ENCODE measurements at regions not wholly inside any gene's neighbourhood (a gene's known extent, or its start where the extent isn't known, plus 50 kb on each side); places are given as distances from the start of the nearest gene placed in this dataset.

- no peak for DNase-seq
These were observed 56.5 kb upstream of the BCAT1 start for GRCh38 chr12:25005376-25005775.

GRCh38 chr12:25004447-25004846 is 55.5 kb upstream of the BCAT1 start:
- no peak for DNase-seq

- DNase-seq = no peak
These were observed 52.4 kb upstream of the BCAT1 start for GRCh38 chr12:25001311-25001710.

Data from effector CD8-positive, alpha-beta T cell (primary cell).